ENCODE measurements at regions not wholly inside any gene's neighbourhood (a gene's known extent, or its start where the extent isn't known, plus 50 kb on each side); places are given as distances from the start of the nearest gene placed in this dataset.

DNA sequence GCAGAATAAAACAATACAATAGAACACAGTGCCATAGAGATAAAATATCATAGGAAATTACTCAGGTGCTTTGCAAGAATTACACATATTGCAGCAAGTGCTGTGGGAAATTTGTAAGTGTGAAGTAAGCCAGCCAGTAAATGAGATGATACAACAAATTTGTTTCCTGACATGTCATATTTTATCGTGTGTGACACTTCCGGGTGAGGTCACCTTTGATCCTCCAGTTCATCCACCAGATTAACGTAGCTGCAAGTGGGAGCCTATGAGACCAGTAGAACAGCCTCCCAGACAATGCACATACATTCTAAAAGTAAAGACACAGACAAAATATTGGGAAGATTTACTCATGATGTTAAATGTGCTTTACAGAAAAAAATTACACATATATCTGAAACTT, 72.2 kb downstream of the PRDM9 start:
- H3K27ac Mint-ChIP-seq = no peak overlapping the region

GRCh38 chr5:23583081-23583480, 75.7 kb downstream of the PRDM9 start:
- no peak overlapping the region for H3K27ac Mint-ChIP-seq
- no peaks in the 10 kb centered on the region for H3K27me3 Mint-ChIP-seq
- H3K36me3 Mint-ChIP-seq = no peaks in the 10 kb centered on the region
- DNase-seq = no peak
- H3K4me1 Mint-ChIP-seq = no peaks in the 10 kb centered on the region
- no peaks in the 10 kb centered on the region for H3K9me3 Mint-ChIP-seq
- no peak overlapping the region for H3K4me3 Mint-ChIP-seq

More for the DNA sequence above, 72.2 kb downstream of the PRDM9 start:
- H3K4me1 Mint-ChIP-seq = no peaks in the 10 kb centered on the region
- no peaks in the 10 kb centered on the region for H3K27me3 Mint-ChIP-seq
- no peak overlapping the region for H3K4me3 Mint-ChIP-seq
- no peak for DNase-seq
- peaks cover 1% of the 10 kb centered on the region for H3K9me3 Mint-ChIP-seq
- no peaks in the 10 kb centered on the region for H3K36me3 Mint-ChIP-seq

GRCh38 chr5:23588841-23589326, 81.5 kb downstream of the PRDM9 start:
- DNase-seq = no peak
- no peak overlapping the region for H3K27ac Mint-ChIP-seq
- no peaks in the 10 kb centered on the region for H3K4me1 Mint-ChIP-seq
- H3K36me3 Mint-ChIP-seq = no peaks in the 10 kb centered on the region
- H3K4me3 Mint-ChIP-seq = no peak overlapping the region
- no peaks in the 10 kb centered on the region for H3K27me3 Mint-ChIP-seq
- H3K9me3 Mint-ChIP-seq = peaks cover 1% of the 10 kb centered on the region

DNA sequence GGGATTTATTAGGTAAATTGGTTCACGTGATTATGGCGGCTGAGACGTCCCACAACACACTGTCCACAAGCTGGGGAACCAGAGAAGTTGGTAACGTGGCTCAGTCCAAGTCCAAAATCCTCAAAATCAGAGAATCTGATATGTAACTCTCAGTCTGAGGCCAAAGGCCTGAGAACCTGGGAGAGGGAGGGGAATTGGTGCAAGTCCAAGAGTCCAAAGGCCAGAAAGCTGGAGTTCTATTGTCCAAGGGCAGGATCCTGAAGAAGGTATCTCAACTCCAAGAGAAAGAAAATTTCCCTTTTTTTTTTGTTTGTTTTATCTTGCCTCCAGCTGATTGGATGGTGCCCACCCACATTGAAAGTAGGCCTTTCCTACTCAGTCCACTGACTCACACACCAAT, 83.8 kb downstream of the PRDM9 start:
- H3K27me3 Mint-ChIP-seq = no peaks in the 10 kb centered on the region
- no peak for DNase-seq
- H3K9me3 Mint-ChIP-seq = peaks cover 3% of the 10 kb centered on the region
- no peak overlapping the region for H3K4me3 Mint-ChIP-seq
- H3K36me3 Mint-ChIP-seq = no peaks in the 10 kb centered on the region
- H3K4me1 Mint-ChIP-seq = no peaks in the 10 kb centered on the region
- H3K27ac Mint-ChIP-seq = no peak overlapping the region

DNA sequence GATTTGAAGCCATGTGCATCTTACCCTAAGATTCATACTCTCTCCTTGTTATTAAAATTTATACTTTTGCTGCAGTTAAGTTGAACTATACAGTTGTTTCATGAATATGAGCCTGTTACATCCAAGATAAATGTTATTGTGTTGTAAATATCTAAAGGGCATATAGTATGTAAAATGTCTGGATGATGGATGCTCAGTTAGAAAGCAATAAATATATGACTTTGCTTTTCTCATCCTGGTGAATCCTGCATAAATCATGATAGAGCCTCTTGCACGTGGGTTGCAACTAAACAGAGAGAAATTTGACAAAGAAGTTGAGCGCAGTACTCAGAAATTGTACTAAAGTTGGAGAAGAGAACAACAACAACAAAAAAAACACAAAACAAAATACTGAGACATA, 99.5 kb downstream of the PRDM9 start:
- Mint-ChIP-seq H3K36me3 (no peaks in the 10 kb centered on the region), H3K27me3 (no peaks in the 10 kb centered on the region), H3K4me1 (no peaks in the 10 kb centered on the region), H3K27ac (no peak overlapping the region), H3K4me3 (no peak overlapping the region), H3K9me3 (peaks cover 1% of the 10 kb centered on the region)
- no peak for DNase-seq

- no peak overlapping the region for H3K27ac Mint-ChIP-seq
- H3K4me3 Mint-ChIP-seq = no peak overlapping the region
- DNase-seq = no peak
- H3K36me3 Mint-ChIP-seq = no peaks in the 10 kb centered on the region
- no peaks in the 10 kb centered on the region for H3K4me1 Mint-ChIP-seq
- no peaks in the 10 kb centered on the region for H3K27me3 Mint-ChIP-seq
- H3K9me3 Mint-ChIP-seq = no peaks in the 10 kb centered on the region
These were observed 105.3 kb downstream of the PRDM9 start for GRCh38 chr5:23612701-23613100.

GRCh38 chr5:23613566-23613965, 106.2 kb downstream of the PRDM9 start:
- Mint-ChIP-seq H3K27ac (no peak overlapping the region), H3K27me3 (no peaks in the 10 kb centered on the region), H3K36me3 (no peaks in the 10 kb centered on the region), H3K4me3 (no peak overlapping the region), H3K4me1 (no peaks in the 10 kb centered on the region), H3K9me3 (peaks cover 4% of the 10 kb centered on the region)
- DNase-seq = no peak

- H3K4me3 Mint-ChIP-seq = no peak overlapping the region
- H3K27me3 Mint-ChIP-seq = no peaks in the 10 kb centered on the region
- H3K36me3 Mint-ChIP-seq = no peaks in the 10 kb centered on the region
- no peak for DNase-seq
- H3K9me3 Mint-ChIP-seq = peaks cover 4% of the 10 kb centered on the region
- no peaks in the 10 kb centered on the region for H3K4me1 Mint-ChIP-seq
- no peak overlapping the region for H3K27ac Mint-ChIP-seq
These were observed 107.0 kb downstream of the PRDM9 start for GRCh38 chr5:23614422-23614821.

GRCh38 chr5:23626961-23627360, 119.6 kb downstream of the PRDM9 start:
- no peak overlapping the region for H3K4me3 Mint-ChIP-seq
- H3K27me3 Mint-ChIP-seq = no peaks in the 10 kb centered on the region
- H3K36me3 Mint-ChIP-seq = no peaks in the 10 kb centered on the region
- no peak for DNase-seq
- no peak overlapping the region for H3K27ac Mint-ChIP-seq
- H3K9me3 Mint-ChIP-seq = no peaks in the 10 kb centered on the region
- H3K4me1 Mint-ChIP-seq = no peaks in the 10 kb centered on the region

DNA sequence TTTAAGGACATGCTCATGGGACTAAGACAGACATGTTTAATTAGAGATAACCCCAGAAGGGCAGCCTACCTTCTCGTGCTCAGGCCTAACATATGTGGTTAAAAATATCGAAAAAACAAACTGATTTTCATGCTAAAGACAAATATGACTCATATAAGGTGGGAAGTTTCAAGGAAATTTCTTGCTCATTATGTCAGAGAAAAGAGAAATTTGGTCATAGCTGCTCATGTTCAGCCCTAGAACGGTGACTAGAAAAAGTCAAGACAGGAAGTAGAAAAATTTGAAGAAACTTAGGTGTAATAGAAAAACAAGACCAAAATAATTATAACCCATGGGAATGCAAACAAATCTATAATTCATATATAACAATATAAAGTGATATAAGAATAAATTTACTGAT, 120.6 kb downstream of the PRDM9 start:
- DNase-seq = no peak
- Mint-ChIP-seq H3K27me3 (no peaks in the 10 kb centered on the region), H3K27ac (no peak overlapping the region), H3K4me3 (no peak overlapping the region), H3K36me3 (no peaks in the 10 kb centered on the region), H3K4me1 (no peaks in the 10 kb centered on the region), H3K9me3 (no peaks in the 10 kb centered on the region)

DNA sequence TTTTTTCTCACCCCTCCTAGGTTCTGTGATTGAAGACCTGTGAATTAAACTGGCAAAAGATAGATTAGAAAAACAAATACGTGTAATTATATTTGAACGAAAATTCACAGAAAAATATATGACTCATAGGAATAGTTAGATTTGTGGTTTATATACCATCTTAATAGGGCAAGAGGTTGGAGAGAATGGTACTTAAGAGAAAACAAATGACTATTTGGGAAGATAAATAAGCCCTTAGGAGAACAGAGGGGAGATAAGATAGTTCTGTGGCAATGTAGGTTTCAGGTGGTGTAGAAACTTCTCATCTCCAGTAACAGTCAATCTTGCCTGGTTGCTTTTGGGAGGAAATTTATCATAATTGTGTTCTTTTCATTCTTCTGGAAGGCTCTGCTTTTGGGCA, 122.0 kb downstream of the PRDM9 start:
- H3K36me3 Mint-ChIP-seq = no peaks in the 10 kb centered on the region
- no peaks in the 10 kb centered on the region for H3K4me1 Mint-ChIP-seq
- DNase-seq = no peak
- H3K4me3 Mint-ChIP-seq = no peak overlapping the region
- no peaks in the 10 kb centered on the region for H3K9me3 Mint-ChIP-seq
- H3K27me3 Mint-ChIP-seq = no peaks in the 10 kb centered on the region
- no peak overlapping the region for H3K27ac Mint-ChIP-seq

- Mint-ChIP-seq H3K27ac (no peak overlapping the region), H3K27me3 (no peaks in the 10 kb centered on the region), H3K36me3 (no peaks in the 10 kb centered on the region), H3K4me1 (no peaks in the 10 kb centered on the region), H3K9me3 (peaks cover 7% of the 10 kb centered on the region), H3K4me3 (no peak overlapping the region)
- DNase-seq = no peak
These were observed 124.1 kb downstream of the PRDM9 start for GRCh38 chr5:23631302-23632045.

DNA sequence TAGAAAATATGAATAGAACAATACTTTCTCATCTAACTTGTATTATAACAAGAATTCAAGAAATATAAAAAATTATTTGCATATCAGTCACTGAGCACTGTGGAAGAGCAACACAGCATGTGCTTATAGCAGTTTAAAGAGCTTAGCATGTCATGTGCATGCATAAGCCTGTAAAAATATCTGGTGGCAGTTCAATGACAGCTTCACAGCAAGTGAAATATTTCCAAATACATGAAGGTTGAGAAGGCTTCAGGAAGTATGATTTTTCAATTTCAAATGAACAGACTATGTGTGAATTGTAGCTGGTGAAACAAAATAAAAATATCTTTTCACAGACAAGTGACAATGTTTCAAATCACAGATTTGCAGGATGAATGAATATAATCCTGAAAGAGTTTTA, 128.5 kb downstream of the PRDM9 start:
- Mint-ChIP-seq H3K27ac (no peak overlapping the region), H3K4me1 (no peaks in the 10 kb centered on the region), H3K36me3 (no peaks in the 10 kb centered on the region), H3K27me3 (no peaks in the 10 kb centered on the region), H3K4me3 (no peak overlapping the region), H3K9me3 (peaks cover 14% of the 10 kb centered on the region)
- no peak for DNase-seq

DNA sequence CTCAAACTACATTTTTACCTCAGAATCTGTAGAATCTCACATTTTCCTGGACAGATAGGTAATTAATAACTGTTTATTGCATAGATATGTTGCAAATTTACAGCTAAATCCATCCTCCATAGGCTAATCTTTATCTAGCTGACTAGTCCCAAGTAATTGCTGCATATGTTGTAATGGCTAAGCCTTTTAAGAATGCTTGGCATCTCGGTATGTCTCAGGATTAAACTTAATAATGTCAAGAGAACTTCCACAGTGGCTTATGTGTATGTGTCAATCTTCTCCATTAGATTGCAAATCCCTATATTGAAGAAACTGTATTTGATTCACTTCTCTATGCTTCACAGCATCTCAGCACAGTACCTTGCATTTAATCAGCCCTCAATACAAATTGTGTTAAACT, 131.9 kb downstream of the PRDM9 start:
- peaks cover 21% of the 10 kb centered on the region for H3K9me3 Mint-ChIP-seq
- no peak overlapping the region for H3K4me3 Mint-ChIP-seq
- DNase-seq = no peak
- H3K4me1 Mint-ChIP-seq = no peaks in the 10 kb centered on the region
- H3K36me3 Mint-ChIP-seq = no peaks in the 10 kb centered on the region
- H3K27ac Mint-ChIP-seq = no peak overlapping the region
- no peaks in the 10 kb centered on the region for H3K27me3 Mint-ChIP-seq

DNA sequence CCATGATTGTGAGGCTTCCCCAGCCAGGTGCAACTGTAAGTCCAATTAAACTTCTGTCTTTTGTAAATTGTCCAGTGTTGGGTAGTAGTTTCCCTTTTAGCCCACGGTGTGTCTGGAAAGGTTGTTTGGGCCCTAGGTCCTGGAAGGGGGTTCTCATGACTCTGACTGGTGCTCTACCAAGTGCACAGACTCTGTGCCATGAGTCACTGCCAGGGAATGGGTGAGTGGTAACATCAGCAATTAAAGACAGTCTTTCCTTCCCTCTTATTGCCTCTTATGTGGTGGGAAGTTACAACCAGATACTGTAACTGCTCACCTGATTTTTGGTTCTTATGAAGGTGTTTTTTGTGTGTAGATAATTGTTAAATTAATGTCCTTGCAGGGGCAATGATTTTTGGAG, 141.2 kb downstream of the PRDM9 start:
- no peak for DNase-seq
- H3K27me3 Mint-ChIP-seq = no peaks in the 10 kb centered on the region
- no peaks in the 10 kb centered on the region for H3K4me1 Mint-ChIP-seq
- H3K27ac Mint-ChIP-seq = no peak overlapping the region
- peaks cover 7% of the 10 kb centered on the region for H3K9me3 Mint-ChIP-seq
- no peaks in the 10 kb centered on the region for H3K36me3 Mint-ChIP-seq
- H3K4me3 Mint-ChIP-seq = no peak overlapping the region

DNA sequence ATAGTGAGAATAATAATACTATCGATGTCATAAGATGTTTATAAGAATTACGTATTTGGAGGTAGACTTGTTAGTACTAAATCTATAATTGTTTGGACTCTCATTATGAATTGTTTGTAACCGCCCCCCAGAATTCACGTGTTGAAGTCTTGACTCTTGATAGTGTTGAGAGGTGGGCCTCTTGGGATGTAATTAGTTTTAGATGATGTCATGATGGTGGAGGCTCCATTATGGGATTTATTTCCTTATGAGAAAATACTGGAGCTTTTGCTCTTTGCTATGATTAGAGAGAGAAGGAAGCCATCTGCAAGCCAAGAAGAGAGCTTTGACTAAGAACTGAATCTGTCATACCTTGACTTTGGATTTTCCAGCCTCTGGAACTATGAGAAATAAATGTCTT, 142.2 kb downstream of the PRDM9 start:
- no peak for DNase-seq
- peaks cover 6% of the 10 kb centered on the region for H3K9me3 Mint-ChIP-seq
- H3K4me1 Mint-ChIP-seq = no peaks in the 10 kb centered on the region
- H3K27ac Mint-ChIP-seq = no peak overlapping the region
- no peaks in the 10 kb centered on the region for H3K36me3 Mint-ChIP-seq
- H3K4me3 Mint-ChIP-seq = no peak overlapping the region
- no peaks in the 10 kb centered on the region for H3K27me3 Mint-ChIP-seq

All from activated naive CD8-positive, alpha-beta T cell treated with anti-CD3 and anti-CD28 coated beads for 36 hours (primary cell).